NT2/D1 (cell line): ENCODE measurements at regions not wholly inside any gene's neighbourhood (a gene's known extent, or its start where the extent isn't known, plus 50 kb on each side); places are given as distances from the start of the nearest gene placed in this dataset.
A peak's percentile ranks its signal among the peaks of the same experiment; 100 is the strongest.

Experiments
- DNase-seq: peaks from one replicate; pipeline ENCODE4 v3.0.0-alpha.2; 2011; ENCODE audit warnings: low read depth, low spot score
- H3K27me3 ChIP-seq: 2 replicates; pipeline ENCODE4 v1.6.0; 2011; ENCODE audit warnings: mild to moderate bottlenecking; ENCODE audit not compliant: insufficient read length, insufficient read depth
- H3K36me3 ChIP-seq: 2 replicates; pipeline ENCODE4 v1.6.1; 2011; ENCODE audit warnings: mild to moderate bottlenecking, low read length, mixed read lengths; ENCODE audit not compliant: insufficient read depth, insufficient read length
- H3K4me1 ChIP-seq: 2 replicates; pipeline ENCODE4 v1.5.1; 2011; ENCODE audit not compliant: insufficient read depth, insufficient read length
- H3K4me3 ChIP-seq: 2 replicates; pipeline ENCODE4 v1.5.1; 2011; ENCODE audit warnings: low read depth; ENCODE audit not compliant: insufficient read length
- H3K9ac ChIP-seq: 2 replicates; pipeline ENCODE4 v1.6.0; 2011; ENCODE audit warnings: low read depth; ENCODE audit not compliant: insufficient read length
- H3K9me3 ChIP-seq: 2 replicates; pipeline ENCODE4 v1.5.1; 2011; ENCODE audit warnings: mild to moderate bottlenecking, low read length; ENCODE audit not compliant: insufficient read depth
- SUZ12 ChIP-seq: IDR thresholded peaks from 2 replicates; pipeline ENCODE4 v1.6.1; 2011; ENCODE audit not compliant: insufficient read length, insufficient read depth; ENCODE audit errors: extremely low read depth
- YY1 ChIP-seq: IDR thresholded peaks from 2 replicates; pipeline ENCODE4 v1.6.1; 2011; ENCODE audit not compliant: insufficient read length, insufficient read depth
- ZNF274 ChIP-seq: IDR thresholded peaks from 2 replicates; pipeline ENCODE4 v1.6.1; 2011; ENCODE audit warnings: mild to moderate bottlenecking, low read depth, low read length

DNA sequence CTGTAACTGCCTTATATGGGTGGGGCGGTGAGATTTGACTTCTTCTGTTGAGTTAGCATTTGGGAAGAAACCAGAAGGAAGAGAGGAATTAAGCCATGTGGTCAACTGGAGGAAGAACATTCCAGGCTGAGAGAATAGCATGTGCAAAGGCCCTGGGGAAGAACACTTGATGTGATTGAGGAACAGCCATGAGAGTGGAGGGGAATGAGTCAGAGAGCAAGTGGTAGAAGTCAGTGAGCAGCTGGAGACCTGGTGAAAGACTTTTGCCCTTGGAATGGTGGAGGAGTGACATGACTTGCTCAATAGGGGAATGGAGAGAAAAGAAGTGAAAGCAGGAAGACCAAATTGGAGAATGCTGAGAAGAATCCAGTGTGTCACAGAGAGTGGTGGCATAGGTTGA is 327.8 kb upstream of the HAND2 start:
- Histone ChIP-seq H3K36me3 (no peaks in the 10 kb centered on the region), H3K27me3 (no peaks in the 10 kb centered on the region), H3K4me1 (no peaks in the 10 kb centered on the region), H3K4me3 (no peak overlapping the region), H3K9ac (no peak overlapping the region), H3K9me3 (no peaks in the 10 kb centered on the region)
- no peak for DNase-seq
- TF ChIP-seq YY1 (no peak), ZNF274 (no peak), SUZ12 (no peak)

GRCh38 chr4:173855015-173855414 is 325.0 kb upstream of the HAND2 start:
- Histone ChIP-seq H3K4me1 (no peaks in the 10 kb centered on the region), H3K9ac (no peak overlapping the region), H3K4me3 (no peak overlapping the region), H3K36me3 (no peaks in the 10 kb centered on the region), H3K9me3 (no peaks in the 10 kb centered on the region), H3K27me3 (no peaks in the 10 kb centered on the region)
- no peak for DNase-seq
- TF ChIP-seq YY1 = no peak
- no peak for TF ChIP-seq SUZ12
- TF ChIP-seq ZNF274 = no peak

DNA sequence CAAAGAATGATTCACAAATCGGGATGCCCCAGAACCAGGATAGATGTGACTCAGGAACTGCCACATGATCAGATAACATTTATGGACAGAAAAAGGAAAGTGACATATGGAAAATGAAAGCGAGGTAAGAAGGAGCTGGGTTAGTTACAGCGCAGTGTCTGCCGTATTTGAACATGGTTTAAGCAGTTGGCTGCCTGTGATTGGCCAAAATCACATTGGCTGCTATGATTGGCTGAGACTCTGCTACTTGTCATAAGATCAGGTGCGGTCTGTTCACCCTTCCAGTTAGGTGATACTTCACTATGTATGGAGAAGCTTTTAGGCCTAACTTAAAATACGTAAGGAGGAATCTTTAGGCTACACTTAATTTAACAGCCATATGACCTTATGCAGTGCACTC is 322.7 kb upstream of the HAND2 start:
- no peak for DNase-seq
- Histone ChIP-seq H3K36me3 (no peaks in the 10 kb centered on the region), H3K27me3 (no peaks in the 10 kb centered on the region), H3K4me1 (no peaks in the 10 kb centered on the region), H3K9ac (no peak overlapping the region), H3K4me3 (no peak overlapping the region), H3K9me3 (no peaks in the 10 kb centered on the region)
- TF ChIP-seq ZNF274 = no peak
- no peak for TF ChIP-seq YY1
- TF ChIP-seq SUZ12 = no peak

DNA sequence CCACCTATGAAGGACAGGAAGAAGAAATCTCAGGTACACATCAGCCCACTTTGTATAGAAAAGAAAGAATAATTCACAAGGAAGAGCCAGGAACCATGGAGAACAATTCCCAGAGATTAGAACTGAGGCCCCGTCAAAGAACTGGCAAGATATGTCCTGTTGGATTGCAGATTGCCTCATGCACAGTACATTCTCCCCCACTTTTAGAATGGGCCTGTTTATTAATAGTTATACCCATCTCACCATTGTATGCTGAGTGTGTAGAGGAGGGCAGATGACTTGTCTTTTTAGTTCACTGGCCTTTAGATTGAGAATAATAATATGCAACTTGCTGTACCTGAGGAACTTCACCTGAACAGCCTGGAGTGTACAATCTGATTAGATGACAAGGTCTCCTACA is 315.6 kb upstream of the HAND2 start:
- TF ChIP-seq ZNF274 = no peak
- no peak for TF ChIP-seq YY1
- no peak for TF ChIP-seq SUZ12
- no peak overlapping the region for H3K4me3 ChIP-seq
- H3K9ac ChIP-seq = no peak overlapping the region
- no peaks in the 10 kb centered on the region for H3K9me3 ChIP-seq
- DNase-seq = no peak
- no peaks in the 10 kb centered on the region for H3K36me3 ChIP-seq
- H3K4me1 ChIP-seq = no peaks in the 10 kb centered on the region
- H3K27me3 ChIP-seq = no peaks in the 10 kb centered on the region

DNA sequence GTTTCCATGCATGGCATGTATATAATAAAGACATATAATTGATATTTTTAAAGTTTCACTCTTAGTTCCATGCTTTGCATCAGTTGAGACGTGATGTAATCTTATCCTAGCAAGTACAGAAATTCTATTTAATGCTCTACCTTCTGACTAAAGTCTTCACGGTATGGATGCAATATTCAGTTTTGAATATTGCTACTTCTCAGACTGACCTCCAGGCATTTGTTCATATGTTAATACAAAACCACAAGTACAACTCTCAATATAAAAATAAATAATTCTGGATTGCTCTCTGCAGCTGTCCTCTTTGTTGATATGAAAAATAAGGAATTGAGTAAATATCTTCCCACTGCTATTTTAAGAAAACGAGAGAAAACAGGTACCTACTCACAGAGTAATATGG is 309.8 kb upstream of the HAND2 start:
- H3K36me3 ChIP-seq = no peaks in the 10 kb centered on the region
- H3K27me3 ChIP-seq = no peaks in the 10 kb centered on the region
- no peak for TF ChIP-seq ZNF274
- TF ChIP-seq YY1 = no peak
- TF ChIP-seq SUZ12 = no peak
- DNase-seq = no peak
- H3K9ac ChIP-seq = no peak overlapping the region
- peaks cover 2% of the 10 kb centered on the region for H3K4me1 ChIP-seq
- no peak overlapping the region for H3K4me3 ChIP-seq
- H3K9me3 ChIP-seq = no peaks in the 10 kb centered on the region

DNA sequence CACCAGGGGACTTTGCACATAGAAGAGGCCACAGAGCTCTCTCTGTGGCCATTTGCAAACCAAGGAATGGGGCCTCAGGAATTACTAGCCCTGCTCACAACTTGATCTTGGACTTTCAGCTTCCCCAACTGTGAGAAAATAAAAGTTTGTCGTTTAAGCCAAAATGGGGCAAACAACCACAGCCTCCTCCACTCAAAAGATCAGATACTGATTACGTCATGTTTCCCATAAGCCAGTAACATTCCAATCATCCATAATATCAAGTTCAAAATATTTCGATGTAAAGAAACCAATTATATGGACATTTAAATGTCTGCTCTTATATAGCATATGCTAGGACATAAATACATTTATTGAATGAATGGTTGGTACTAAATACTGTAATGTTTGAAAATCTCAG is 307.5 kb upstream of the HAND2 start:
- DNase-seq = no peak
- Histone ChIP-seq H3K4me1 (peaks cover 2% of the 10 kb centered on the region), H3K9me3 (no peaks in the 10 kb centered on the region), H3K9ac (no peak overlapping the region), H3K36me3 (no peaks in the 10 kb centered on the region), H3K4me3 (no peak overlapping the region), H3K27me3 (no peaks in the 10 kb centered on the region)
- TF ChIP-seq ZNF274 = no peak
- no peak for TF ChIP-seq SUZ12
- TF ChIP-seq YY1 = no peak

GRCh38 chr4:173835903-173836302 is 305.9 kb upstream of the HAND2 start:
- peaks cover 2% of the 10 kb centered on the region for H3K4me1 ChIP-seq
- H3K36me3 ChIP-seq = no peaks in the 10 kb centered on the region
- DNase-seq = peak; percentile 20
- no peak overlapping the region for H3K4me3 ChIP-seq
- H3K9me3 ChIP-seq = no peaks in the 10 kb centered on the region
- H3K27me3 ChIP-seq = no peaks in the 10 kb centered on the region
- no peak for TF ChIP-seq ZNF274
- no peak for TF ChIP-seq SUZ12
- no peak for TF ChIP-seq YY1
- H3K9ac ChIP-seq = no peak overlapping the region

DNA sequence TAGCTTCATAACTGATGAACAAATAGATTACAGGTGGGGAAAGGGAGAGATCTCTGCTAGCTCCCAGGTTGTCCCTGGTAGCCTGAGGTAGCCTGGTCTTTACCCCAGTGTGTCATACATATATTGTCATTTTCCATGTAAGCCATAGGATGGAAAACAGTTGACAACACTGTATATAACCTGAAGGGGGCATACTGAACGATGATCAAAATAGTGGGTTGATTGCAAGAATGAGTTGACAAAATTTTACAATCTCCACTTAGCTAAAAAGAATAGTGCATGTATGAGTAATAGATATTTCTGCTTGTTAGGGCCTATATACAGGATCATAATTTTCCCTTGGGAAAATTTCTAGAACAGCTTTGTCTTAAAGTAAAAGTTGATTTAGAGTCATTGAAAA is 304.1 kb upstream of the HAND2 start:
- H3K4me1 ChIP-seq = peaks cover 2% of the 10 kb centered on the region
- H3K9me3 ChIP-seq = no peaks in the 10 kb centered on the region
- TF ChIP-seq SUZ12 = no peak
- no peak for TF ChIP-seq YY1
- no peak for TF ChIP-seq ZNF274
- H3K27me3 ChIP-seq = no peaks in the 10 kb centered on the region
- no peak for DNase-seq
- H3K9ac ChIP-seq = no peak overlapping the region
- no peaks in the 10 kb centered on the region for H3K36me3 ChIP-seq
- H3K4me3 ChIP-seq = no peak overlapping the region
